GM18909 (cell line): ENCODE measurements at regions not wholly inside any gene's neighbourhood (a gene's known extent, or its start where the extent isn't known, plus 50 kb on each side); places are given as distances from the start of the nearest gene placed in this dataset.

Experiments used
- ATAC-seq: cut with Tn5 transposase; IDR thresholded peaks from one replicate; pipeline ENCODE4 v1.9.1; 2021; ENCODE audit warnings: mild to moderate bottlenecking; ENCODE audit not compliant: unreplicated experiment, poor library complexity

GRCh38 chr1:9179463-9180110 lies 50.7 kb upstream of the GPR157 start:
- no peak for ATAC-seq

- no peak for ATAC-seq
These were observed 51.4 kb upstream of the GPR157 start for GRCh38 chr1:9180111-9180819.

- ATAC-seq, result peak; percentile 36
These were observed 52.4 kb upstream of the GPR157 start for GRCh38 chr1:9181176-9181906.

- ATAC-seq, result no peak
These were observed 52.4 kb upstream of the H6PD start for GRCh38 chr1:9181990-9182783.

GRCh38 chr1:9182784-9183257 lies 51.8 kb upstream of the H6PD start:
- no peak for ATAC-seq

- no peak for ATAC-seq
These were observed 51.1 kb upstream of the H6PD start for GRCh38 chr1:9183441-9183840.

- no peak for ATAC-seq
These were observed 50.7 kb upstream of the H6PD start for GRCh38 chr1:9183898-9184297.

GRCh38 chr1:9184749-9185148 lies 49.8 kb upstream of the H6PD start:
- ATAC-seq, result no peak
